Activated CD8-positive, alpha-beta memory T cell treated with anti-CD3 and anti-CD28 coated beads, Interleukin-2, amount 10 ng/mL, durations not matched to agents 7 days and 5 days (primary cell): ENCODE measurements at regions not wholly inside any gene's neighbourhood (a gene's known extent, or its start where the extent isn't known, plus 50 kb on each side); places are given as distances from the start of the nearest gene placed in this dataset.

Experiments
- ATAC-seq: fragments of 150-1000 bp; cut with Tn5 transposase; one replicate; pipeline ENCODE4 v1.10.0; 2021; ENCODE audit warnings: moderate library complexity
- CTCF ChIA-PET: fragments of 350-600 bp; sonication (Branson Sonifier 250); formaldehyde crosslinking; loops from one replicate; lab custom pipeline; 2021; ENCODE audit warnings: antibody characterized with exemption; lab: Charles Lee
- DNase-seq: peaks from one replicate; pipeline ENCODE4 v3.0.0-alpha.2; 2020
- H3K27ac Mint-ChIP-seq: one replicate; pipeline ENCODE4 v1.8.0; 2021; ENCODE audit warnings: mild to moderate bottlenecking, mixed read lengths
- H3K27me3 Mint-ChIP-seq: one replicate; pipeline ENCODE4 v1.8.0; 2021; ENCODE audit warnings: mixed read lengths
- H3K36me3 Mint-ChIP-seq: one replicate; pipeline ENCODE4 v1.8.0; 2021; ENCODE audit warnings: mild to moderate bottlenecking, mixed read lengths
- H3K4me1 Mint-ChIP-seq: one replicate; pipeline ENCODE4 v1.8.0; 2021; ENCODE audit warnings: mixed read lengths
- H3K4me3 Mint-ChIP-seq: one replicate; pipeline ENCODE4 v1.8.0; 2021; ENCODE audit warnings: mild to moderate bottlenecking, moderate library complexity, mixed read lengths
- H3K9me3 Mint-ChIP-seq: one replicate; pipeline ENCODE4 v1.8.0; 2022; ENCODE audit warnings: low read depth, mixed read lengths

DNA sequence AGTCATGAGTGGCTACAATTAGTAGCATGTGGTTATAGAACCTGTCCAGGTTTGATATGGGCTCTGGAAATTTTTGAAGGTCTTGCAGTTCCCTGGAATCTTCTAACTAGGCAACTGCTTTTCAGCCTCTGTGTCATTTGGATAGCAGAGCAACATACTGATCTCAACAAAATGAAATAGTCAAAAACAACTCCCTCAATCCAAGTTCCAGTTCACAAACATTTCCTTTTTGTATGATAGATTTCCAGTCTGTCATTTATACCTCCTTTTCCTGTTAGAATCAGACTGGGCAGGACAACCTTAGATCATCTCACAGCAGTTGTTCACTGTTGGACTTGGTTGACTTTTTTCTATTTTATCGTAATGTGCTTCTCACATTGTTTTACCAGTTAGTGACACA lies 442.1 kb upstream of the PDE3A start:
- ATAC-seq (no peak), DNase-seq (no peak)
- CTCF ChIA-PET = no interaction called here
- Mint-ChIP-seq H3K4me1 (no peaks in the 10 kb centered on the region), H3K4me3 (no peak overlapping the region), H3K27ac (no peak overlapping the region), H3K27me3 (no peaks in the 10 kb centered on the region), H3K9me3 (no peaks in the 10 kb centered on the region), H3K36me3 (no peaks in the 10 kb centered on the region)

DNA sequence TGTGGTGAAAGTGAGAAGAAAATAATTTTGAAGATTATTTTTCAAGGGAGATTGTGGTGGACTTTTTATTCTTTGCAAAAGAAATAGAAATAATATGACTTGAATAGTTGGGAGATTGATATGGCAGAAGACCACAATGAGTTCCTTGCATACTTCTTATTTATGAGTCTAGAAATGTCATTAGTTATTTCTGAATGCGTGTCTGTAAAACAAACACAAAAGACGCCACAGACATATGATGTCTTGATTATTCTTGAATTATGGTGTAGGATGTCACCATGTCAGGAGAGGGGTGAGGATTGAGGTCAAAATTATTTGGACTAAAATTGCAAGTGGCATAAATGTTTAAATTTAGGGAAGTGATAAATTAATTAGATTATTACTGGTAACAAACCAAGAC lies 440.7 kb upstream of the PDE3A start:
- no peaks in the 10 kb centered on the region for H3K9me3 Mint-ChIP-seq
- CTCF ChIA-PET = no interaction called here
- no peak for ATAC-seq
- DNase-seq = no peak
- no peak overlapping the region for H3K27ac Mint-ChIP-seq
- H3K4me1 Mint-ChIP-seq = no peaks in the 10 kb centered on the region
- H3K36me3 Mint-ChIP-seq = no peaks in the 10 kb centered on the region
- no peak overlapping the region for H3K4me3 Mint-ChIP-seq
- peaks cover 3% of the 10 kb centered on the region for H3K27me3 Mint-ChIP-seq

DNA sequence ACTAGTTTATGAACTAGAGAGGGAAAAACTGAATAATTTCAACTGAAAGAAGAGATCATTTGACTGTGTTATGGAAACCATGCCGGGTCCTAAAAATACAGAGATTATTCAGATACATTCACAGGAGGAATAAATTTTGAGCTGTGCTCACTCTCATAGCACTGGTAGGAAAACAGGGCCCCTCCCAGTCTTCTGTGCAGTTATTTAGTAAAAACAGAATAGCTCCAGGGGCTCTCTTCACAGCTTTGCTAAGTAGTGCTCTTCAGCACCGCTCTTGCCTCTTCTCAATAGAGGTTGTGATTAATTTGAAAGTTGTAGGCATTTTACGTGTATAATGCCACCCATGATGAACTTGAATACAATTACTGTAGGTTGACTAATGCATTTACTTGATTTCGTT lies 435.9 kb upstream of the PDE3A start:
- CTCF ChIA-PET = interaction anchor here (0.6 kb wide), 1 partner anchor 15 kb away, joined by 3 read pairs; no protein-coding TSS in a partner anchor
- Mint-ChIP-seq H3K4me3 (no peak overlapping the region), H3K27me3 (peaks cover 3% of the 10 kb centered on the region), H3K4me1 (no peaks in the 10 kb centered on the region), H3K36me3 (no peaks in the 10 kb centered on the region), H3K9me3 (no peaks in the 10 kb centered on the region), H3K27ac (no peak overlapping the region)
- no peak for DNase-seq
- ATAC-seq = no peak

DNA sequence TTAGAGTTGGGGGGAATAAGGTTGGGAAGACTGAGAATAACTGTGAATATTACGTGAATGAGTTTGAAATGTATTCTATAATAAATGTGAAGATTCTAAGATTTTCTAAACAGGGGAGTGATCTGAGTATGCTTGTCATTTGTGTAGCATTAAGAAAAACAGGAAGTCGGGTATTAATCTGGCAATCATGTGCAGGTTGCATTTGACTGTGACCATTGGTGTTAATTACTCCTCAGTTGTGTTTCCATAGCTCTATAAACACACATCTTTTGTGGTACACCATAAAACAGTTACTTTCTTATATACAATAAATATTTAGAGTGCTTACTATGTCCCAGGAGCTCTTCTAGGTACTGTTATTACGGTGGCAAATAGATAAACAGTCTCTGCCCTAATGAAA lies 434.4 kb upstream of the PDE3A start:
- Mint-ChIP-seq H3K36me3 (no peaks in the 10 kb centered on the region), H3K4me3 (no peak overlapping the region), H3K27ac (no peak overlapping the region), H3K4me1 (no peaks in the 10 kb centered on the region), H3K9me3 (no peaks in the 10 kb centered on the region), H3K27me3 (peaks cover 3% of the 10 kb centered on the region)
- ATAC-seq (no peak), DNase-seq (no peak)
- CTCF ChIA-PET = no interaction called here

DNA sequence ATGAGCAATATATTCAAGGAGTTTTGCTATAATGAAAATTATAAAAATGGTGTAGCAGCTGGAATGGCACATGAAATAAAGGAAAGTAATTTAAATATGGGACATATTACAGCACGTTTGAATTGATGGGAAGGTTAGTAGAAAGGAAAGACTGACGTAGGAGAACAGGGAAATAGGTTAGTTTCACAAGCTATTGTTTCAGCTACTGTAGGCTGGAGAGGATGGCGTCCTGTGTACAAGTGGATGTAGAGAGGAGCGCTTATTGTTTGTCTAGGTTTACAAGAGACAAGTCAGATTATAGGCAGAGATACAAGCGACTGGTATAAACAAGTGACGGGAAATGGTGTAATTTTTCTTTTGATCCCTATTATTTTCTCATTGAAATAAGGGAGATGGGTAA lies 431.2 kb upstream of the PDE3A start:
- no peak for ATAC-seq
- peaks cover under 1% of the 10 kb centered on the region for H3K27me3 Mint-ChIP-seq

DNA sequence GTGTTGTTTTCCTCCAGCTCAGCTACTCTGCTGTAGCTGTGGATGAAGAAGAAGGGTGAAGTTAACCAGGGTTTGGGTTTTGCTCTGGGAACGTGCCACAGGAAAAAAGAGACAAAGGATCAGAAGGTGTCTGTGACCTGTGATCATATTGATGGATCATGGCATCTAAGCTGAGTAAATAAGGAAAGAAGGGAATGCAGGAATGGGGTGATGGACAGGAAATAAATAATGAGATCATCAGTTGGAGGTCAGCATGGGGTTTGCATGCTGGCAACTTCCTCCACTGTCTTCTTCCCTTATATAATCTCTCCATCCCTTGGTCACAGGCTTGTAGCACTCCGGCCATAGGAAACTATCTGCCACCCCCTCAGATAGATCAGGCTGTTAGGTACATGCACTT lies 430.3 kb upstream of the PDE3A start:
- ATAC-seq = no peak
- no peak overlapping the region for H3K4me3 Mint-ChIP-seq
- CTCF ChIA-PET = no interaction called here
- H3K4me1 Mint-ChIP-seq = no peaks in the 10 kb centered on the region
- no peaks in the 10 kb centered on the region for H3K36me3 Mint-ChIP-seq
- H3K27me3 Mint-ChIP-seq = no peaks in the 10 kb centered on the region
- DNase-seq = no peak
- H3K9me3 Mint-ChIP-seq = no peaks in the 10 kb centered on the region
- H3K27ac Mint-ChIP-seq = no peak overlapping the region

More for the DNA sequence above, 431.2 kb upstream of the PDE3A start:
- no peak for DNase-seq
- Mint-ChIP-seq H3K9me3 (no peaks in the 10 kb centered on the region), H3K36me3 (no peaks in the 10 kb centered on the region), H3K4me3 (no peak overlapping the region), H3K27ac (no peak overlapping the region), H3K4me1 (no peaks in the 10 kb centered on the region)
- CTCF ChIA-PET = no interaction called here

DNA sequence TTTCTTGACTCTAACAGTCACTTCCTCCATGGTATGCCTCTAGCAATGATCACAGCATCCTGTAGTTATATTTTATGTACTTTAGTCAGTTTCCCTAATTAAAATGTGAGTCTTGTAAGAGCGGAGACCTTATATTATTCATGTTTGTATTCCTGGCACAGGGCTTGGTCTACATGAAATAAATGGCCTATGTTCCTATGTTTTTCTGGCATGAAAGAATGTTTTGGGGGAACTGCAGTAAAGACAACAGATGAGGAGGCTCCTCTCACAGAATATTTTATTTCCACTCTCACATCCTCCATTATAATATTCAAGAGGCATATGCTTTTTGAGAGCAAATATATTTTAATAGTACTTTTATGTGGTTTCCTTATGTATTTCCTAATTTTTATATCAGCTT lies 429.8 kb upstream of the PDE3A start:
- Mint-ChIP-seq H3K36me3 (no peaks in the 10 kb centered on the region), H3K4me1 (no peaks in the 10 kb centered on the region), H3K4me3 (no peak overlapping the region), H3K9me3 (no peaks in the 10 kb centered on the region), H3K27me3 (no peaks in the 10 kb centered on the region), H3K27ac (no peak overlapping the region)
- ATAC-seq (no peak), DNase-seq (no peak)
- CTCF ChIA-PET = no interaction called here

DNA sequence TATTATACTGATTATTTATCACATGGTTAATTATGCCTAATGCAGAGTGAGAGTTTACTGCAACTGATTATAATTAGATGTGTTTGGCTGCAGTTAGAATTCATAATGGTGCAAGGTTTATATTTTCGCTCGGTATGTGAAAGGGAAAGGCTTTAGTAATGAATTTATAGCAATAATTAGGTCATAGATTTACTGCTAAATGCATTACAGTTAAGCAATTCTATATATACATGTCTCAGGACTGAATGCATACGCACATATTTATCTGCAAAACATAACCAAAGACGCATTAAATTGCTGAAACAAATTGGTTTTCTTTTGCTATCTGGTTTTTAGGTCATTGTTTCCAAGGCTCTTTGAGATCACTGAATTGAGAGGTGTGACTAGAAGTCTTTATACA lies 428.1 kb upstream of the PDE3A start:
- no peaks in the 10 kb centered on the region for H3K9me3 Mint-ChIP-seq
- no peak overlapping the region for H3K27ac Mint-ChIP-seq
- no peaks in the 10 kb centered on the region for H3K36me3 Mint-ChIP-seq
- no peak for ATAC-seq
- no peaks in the 10 kb centered on the region for H3K27me3 Mint-ChIP-seq
- CTCF ChIA-PET = no interaction called here
- H3K4me1 Mint-ChIP-seq = no peaks in the 10 kb centered on the region
- no peak overlapping the region for H3K4me3 Mint-ChIP-seq
- no peak for DNase-seq

DNA sequence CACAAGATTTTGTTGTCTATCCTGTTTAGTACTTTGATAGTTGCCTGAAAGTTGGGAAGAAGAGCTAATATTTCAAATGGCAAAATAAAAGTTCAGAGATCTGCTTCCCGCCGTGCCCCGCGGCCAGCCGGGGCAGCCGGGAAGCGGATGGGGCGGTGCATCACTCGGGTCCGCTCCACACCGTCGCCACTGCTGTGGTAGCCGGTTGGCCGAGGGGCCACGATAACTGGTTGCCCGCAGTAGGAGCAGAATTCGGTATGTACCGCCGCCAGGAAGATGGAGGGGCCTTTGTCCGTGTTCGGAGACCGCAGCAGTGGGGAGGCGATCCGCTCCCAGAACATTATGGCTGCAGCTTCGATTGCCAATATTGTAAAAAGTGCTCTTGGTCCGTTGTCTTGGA lies 427.2 kb upstream of the PDE3A start:
- Mint-ChIP-seq H3K9me3 (no peaks in the 10 kb centered on the region), H3K4me3 (no peak overlapping the region), H3K27ac (no peak overlapping the region), H3K27me3 (no peaks in the 10 kb centered on the region), H3K4me1 (no peaks in the 10 kb centered on the region), H3K36me3 (no peaks in the 10 kb centered on the region)
- DNase-seq (no peak), ATAC-seq (no peak)
- CTCF ChIA-PET = no interaction called here

DNA sequence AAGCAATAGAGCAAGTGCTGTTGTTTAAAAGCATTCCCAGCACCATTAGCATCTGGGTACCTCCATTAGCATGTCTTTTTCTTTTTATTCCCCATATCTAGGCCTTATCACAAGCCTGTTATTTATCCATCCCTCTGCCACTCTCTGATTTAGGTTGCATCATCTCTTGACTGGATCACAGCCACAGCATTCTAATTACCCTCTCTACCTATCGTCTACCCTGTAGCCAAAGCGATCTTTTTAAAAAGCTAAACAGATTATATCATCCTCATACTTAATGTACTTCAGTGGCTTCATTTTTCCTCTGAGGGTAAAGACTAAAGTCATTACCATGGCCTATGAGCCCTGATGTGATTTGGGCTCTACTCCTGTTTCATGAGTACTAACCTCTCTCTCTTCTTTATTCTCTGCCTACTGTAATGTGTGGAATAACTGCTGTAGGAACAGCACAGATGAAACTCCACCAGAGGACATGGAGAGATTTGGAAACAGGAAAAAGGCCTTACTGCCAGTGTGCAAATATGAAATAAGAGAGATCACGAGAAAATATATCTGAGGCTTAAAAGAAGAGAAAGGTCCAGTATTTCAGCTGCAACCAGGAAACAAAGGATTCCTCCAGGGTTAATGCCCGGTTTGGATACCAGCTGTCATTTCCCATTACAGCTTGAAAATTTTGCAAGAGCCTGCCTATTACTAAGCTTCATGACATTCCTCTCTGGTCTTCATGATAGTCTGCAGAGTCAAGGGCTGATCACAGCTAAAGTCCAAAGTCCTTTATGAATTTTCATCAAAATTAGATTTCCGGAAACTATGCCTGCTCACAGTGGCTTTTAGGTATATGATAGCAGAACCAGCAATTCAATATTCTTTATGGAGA lies 422.5 kb upstream of the PDE3A start:
- H3K27me3 Mint-ChIP-seq = no peaks in the 10 kb centered on the region
- peaks cover 2% of the 10 kb centered on the region for H3K9me3 Mint-ChIP-seq
- no peak for DNase-seq
- ATAC-seq = no peak
- no peak overlapping the region for H3K27ac Mint-ChIP-seq
- CTCF ChIA-PET = no interaction called here
- H3K4me3 Mint-ChIP-seq = no peak overlapping the region
- no peaks in the 10 kb centered on the region for H3K36me3 Mint-ChIP-seq
- H3K4me1 Mint-ChIP-seq = no peaks in the 10 kb centered on the region

DNA sequence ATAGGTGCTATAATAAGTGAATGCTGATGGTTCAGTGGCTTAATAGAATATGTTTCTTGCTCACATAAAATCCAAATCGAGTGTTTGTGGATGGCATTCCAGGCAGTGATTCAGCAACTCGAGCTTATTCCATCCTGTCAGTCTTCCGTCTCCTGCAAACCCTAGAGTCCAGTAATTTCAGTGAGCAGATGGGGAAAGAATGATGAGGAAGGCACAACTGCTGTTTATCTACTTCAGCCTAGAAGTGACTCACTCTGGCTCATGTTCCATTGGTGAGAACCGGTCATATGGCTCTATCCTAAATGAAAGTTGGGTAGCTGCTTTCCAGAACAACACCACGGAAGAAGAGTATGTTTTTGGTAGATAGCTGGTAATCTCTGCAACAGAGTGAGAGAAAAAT lies 421.8 kb upstream of the PDE3A start:
- Mint-ChIP-seq H3K27me3 (no peaks in the 10 kb centered on the region), H3K4me3 (no peak overlapping the region), H3K27ac (no peak overlapping the region), H3K9me3 (peaks cover 2% of the 10 kb centered on the region), H3K4me1 (no peaks in the 10 kb centered on the region), H3K36me3 (no peaks in the 10 kb centered on the region)
- CTCF ChIA-PET = no interaction called here
- ATAC-seq = no peak
- DNase-seq = no peak

DNA sequence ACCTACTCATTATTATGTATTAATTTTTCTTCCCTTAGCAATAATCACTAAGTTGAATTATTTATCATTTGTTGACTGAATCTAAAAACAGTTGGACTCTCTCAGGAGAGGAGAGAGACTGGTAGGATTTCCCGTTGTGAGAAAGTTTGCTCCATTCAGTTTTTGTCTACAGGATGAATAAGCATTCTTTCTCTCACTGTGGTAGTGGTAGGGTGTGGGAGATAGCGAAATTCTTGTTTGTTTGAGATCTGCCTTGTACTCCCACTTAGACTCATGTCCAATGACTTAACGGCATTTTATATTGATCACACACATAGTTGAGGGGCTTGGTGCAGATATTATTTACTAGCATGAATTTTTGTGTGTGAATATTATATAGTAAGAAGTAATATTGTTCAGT lies 421.0 kb upstream of the PDE3A start:
- Mint-ChIP-seq H3K27ac (no peak overlapping the region), H3K4me3 (no peak overlapping the region), H3K27me3 (no peaks in the 10 kb centered on the region), H3K4me1 (no peaks in the 10 kb centered on the region), H3K9me3 (peaks cover 2% of the 10 kb centered on the region), H3K36me3 (no peaks in the 10 kb centered on the region)
- ATAC-seq (no peak), DNase-seq (no peak)
- CTCF ChIA-PET = no interaction called here

DNA sequence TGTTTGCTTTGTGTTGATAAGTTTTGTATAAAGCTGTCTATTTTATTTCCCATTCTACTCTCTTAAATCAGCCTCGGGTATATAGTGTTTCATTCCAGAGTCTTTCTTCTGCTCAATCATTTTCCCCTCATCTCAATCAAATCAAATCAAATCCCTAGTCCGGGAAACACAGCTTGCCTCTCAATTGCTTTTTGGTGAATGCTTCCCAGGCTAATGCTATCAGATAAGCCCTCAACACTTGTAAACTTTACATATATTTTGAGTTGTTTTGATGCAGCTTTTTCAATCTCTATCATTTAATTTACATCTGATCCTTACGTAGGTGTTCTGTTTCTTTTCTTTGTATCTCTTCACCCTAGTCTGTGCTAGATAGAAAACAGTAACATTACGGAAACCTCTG lies 416.7 kb upstream of the PDE3A start:
- peaks cover 2% of the 10 kb centered on the region for H3K9me3 Mint-ChIP-seq
- CTCF ChIA-PET = no interaction called here
- no peak for ATAC-seq
- no peak for DNase-seq
- no peak overlapping the region for H3K4me3 Mint-ChIP-seq
- H3K36me3 Mint-ChIP-seq = no peaks in the 10 kb centered on the region
- no peaks in the 10 kb centered on the region for H3K27me3 Mint-ChIP-seq
- H3K4me1 Mint-ChIP-seq = no peaks in the 10 kb centered on the region
- H3K27ac Mint-ChIP-seq = no peak overlapping the region

DNA sequence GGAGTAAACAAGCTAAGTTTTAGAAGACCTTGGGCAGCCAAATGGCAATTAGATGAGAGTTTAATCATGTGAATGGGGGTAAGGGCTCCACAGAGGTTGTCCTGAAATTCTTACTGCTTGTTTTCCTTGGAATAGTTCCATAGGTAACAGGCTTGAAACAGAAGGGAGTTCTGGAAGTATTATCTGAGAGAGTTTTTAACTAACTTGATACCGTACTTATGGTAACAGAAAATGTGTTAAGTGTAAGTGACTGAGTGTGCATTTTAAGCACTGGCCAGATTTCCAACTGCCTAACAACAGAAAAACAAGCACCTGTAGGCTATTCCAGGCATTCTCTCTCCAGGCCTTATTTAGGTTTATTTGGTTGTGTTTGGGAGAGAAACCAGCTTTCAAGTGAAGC lies 414.6 kb upstream of the PDE3A start:
- Mint-ChIP-seq H3K27me3 (no peaks in the 10 kb centered on the region), H3K9me3 (no peaks in the 10 kb centered on the region), H3K36me3 (no peaks in the 10 kb centered on the region), H3K27ac (no peak overlapping the region), H3K4me1 (no peaks in the 10 kb centered on the region), H3K4me3 (no peak overlapping the region)
- ATAC-seq (no peak), DNase-seq (no peak)
- CTCF ChIA-PET = no interaction called here
